Neutrophil (primary cell): ENCODE measurements at regions not wholly inside any gene's neighbourhood (a gene's known extent, or its start where the extent isn't known, plus 50 kb on each side); places are given as distances from the start of the nearest gene placed in this dataset.

Experiments used
- H3K27ac ChIP-seq: fragments of 200-600 bp; sonication (generic); 2 replicates; pipeline ENCODE4 v1.5.1; 2016; ENCODE audit warnings: mild to moderate bottlenecking, moderate library complexity
- H3K27me3 ChIP-seq: fragments of 200-600 bp; sonication (generic); 2 replicates; pipeline ENCODE4 v1.6.0; 2016; ENCODE audit warnings: mild to moderate bottlenecking
- H3K36me3 ChIP-seq: fragments of 200-600 bp; sonication (generic); 2 replicates; pipeline ENCODE4 v1.5.1; 2017
- H3K4me1 ChIP-seq, 2 experiments: fragments of 200-600 bp in 1 of 2; sonication (generic) in 1 of 2; 1 replicate in 1 of 2; 2 replicates in 1 of 2; pipeline versions ENCODE4 v1.5.1 to v1.6.1; 2013 to 2016; ENCODE audit warnings: low read depth in 1 of 2, low read length in 1 of 2, mild to moderate bottlenecking in 1 of 2, moderate library complexity in 1 of 2; ENCODE audit not compliant: control insufficient read depth in 1 of 2, insufficient read depth in 1 of 2
- H3K4me3 ChIP-seq, 2 experiments: fragments of 200-600 bp in 1 of 2; sonication (generic) in 1 of 2; 1 replicate in 1 of 2; 2 replicates in 1 of 2; pipeline ENCODE4 v1.5.1; 2013 to 2016; ENCODE audit warnings: low read depth in 1 of 2, low read length in 1 of 2, mild to moderate bottlenecking in 1 of 2, moderate library complexity in 1 of 2
- H3K9me3 ChIP-seq: fragments of 200-600 bp; sonication (generic); 2 replicates; pipeline ENCODE4 v1.5.1; 2016
- TF ChIP-seq, protein P1 (sequence below): fragments of 200-600 bp; sonication (generic); IDR thresholded peaks from 2 replicates; pipeline ENCODE4 v1.5.1; 2016; ENCODE audit warnings: antibody characterized with exemption

DNA sequence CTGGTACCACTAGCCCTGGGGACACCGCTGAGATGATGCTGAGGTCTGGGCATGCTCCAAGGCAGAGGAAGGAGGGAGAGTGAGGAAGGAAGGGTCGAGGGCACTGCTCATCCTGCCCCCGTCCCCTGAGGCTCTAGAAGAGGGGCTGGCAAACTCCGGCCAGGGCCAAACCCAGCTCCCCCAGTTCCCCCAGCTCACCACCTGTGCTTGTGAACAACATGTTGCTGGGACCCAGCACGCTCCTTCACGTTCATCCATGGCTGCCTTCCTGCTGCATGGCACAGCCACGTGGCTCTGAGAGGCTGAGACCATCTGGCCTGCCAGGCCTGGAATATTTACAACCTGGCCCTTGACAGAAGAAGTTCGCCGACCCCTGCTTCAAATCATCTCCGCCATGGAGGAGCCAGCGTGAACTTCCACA, 81.2 kb downstream of the RBFOX3 start:
- Histone ChIP-seq H3K4me1 (no peaks in the 10 kb centered on the region), H3K27ac (no peak overlapping the region), H3K4me3 (no peak overlapping the region), H3K9me3 (no peaks in the 10 kb centered on the region), H3K36me3 (no peaks in the 10 kb centered on the region), H3K27me3 (peaks cover 38% of the 10 kb centered on the region)
- TF ChIP-seq, protein P1, sequence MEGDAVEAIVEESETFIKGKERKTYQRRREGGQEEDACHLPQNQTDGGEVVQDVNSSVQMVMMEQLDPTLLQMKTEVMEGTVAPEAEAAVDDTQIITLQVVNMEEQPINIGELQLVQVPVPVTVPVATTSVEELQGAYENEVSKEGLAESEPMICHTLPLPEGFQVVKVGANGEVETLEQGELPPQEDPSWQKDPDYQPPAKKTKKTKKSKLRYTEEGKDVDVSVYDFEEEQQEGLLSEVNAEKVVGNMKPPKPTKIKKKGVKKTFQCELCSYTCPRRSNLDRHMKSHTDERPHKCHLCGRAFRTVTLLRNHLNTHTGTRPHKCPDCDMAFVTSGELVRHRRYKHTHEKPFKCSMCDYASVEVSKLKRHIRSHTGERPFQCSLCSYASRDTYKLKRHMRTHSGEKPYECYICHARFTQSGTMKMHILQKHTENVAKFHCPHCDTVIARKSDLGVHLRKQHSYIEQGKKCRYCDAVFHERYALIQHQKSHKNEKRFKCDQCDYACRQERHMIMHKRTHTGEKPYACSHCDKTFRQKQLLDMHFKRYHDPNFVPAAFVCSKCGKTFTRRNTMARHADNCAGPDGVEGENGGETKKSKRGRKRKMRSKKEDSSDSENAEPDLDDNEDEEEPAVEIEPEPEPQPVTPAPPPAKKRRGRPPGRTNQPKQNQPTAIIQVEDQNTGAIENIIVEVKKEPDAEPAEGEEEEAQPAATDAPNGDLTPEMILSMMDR: no peak

DNA sequence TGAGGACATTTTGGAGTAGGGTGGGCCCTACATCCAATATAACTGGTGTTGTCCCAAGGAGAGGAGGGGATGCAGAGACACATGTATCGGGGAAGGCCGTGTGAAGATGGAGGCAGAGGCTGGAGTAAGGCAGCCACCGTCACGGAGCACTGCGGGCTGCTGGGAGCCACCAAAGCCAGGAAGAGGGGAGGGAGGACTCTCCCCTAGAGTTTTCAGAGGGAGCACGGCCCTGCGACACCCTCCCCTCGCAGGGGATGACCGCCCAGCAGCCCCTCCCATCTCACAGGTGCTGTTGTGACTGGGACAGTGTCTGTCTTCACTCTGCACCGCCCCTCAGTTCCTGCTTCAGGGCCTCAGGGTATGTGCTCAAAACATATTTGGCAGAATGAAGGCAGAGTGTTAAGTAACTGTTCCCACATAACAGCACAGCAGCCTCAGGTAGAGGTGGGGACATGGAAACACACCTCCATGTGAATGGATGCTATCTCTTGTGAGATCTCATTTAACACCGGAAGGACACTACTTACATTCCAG, 82.2 kb downstream of the RBFOX3 start:
- peaks cover 48% of the 10 kb centered on the region for H3K27me3 ChIP-seq
- H3K36me3 ChIP-seq: no peaks in the 10 kb centered on the region

DNA sequence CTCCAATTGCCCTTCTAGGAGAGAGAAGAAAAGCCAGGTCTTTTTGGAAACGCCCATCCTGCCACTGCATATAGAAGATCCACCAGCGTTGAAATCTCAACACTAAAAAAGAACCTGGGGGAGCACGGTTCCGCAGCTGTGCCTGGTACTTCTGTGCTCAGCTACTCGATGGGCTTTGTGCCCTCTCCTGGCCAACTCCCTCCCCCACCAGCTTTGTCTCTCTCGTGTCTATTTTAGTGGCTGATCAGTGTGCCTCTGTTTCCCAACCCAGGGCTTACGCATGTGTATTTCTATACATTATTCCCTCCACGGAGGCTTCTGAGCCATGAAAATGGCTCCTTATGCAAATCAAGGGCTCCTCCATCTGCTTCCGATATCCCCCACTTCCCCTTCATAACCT, 83.5 kb downstream of the RBFOX3 start:
- Histone ChIP-seq H3K4me1 (no peaks in the 10 kb centered on the region), H3K36me3 (no peaks in the 10 kb centered on the region), H3K4me3 (no peak overlapping the region), H3K27ac (no peak overlapping the region), H3K27me3 (peaks cover 54% of the 10 kb centered on the region), H3K9me3 (no peaks in the 10 kb centered on the region)
- TF ChIP-seq, protein P1: no peak

More for the DNA sequence above, 82.2 kb downstream of the RBFOX3 start:
- Histone ChIP-seq H3K4me1 (no peaks in the 10 kb centered on the region), H3K9me3 (no peaks in the 10 kb centered on the region), H3K27ac (no peak overlapping the region), H3K4me3 (no peak overlapping the region)
- TF ChIP-seq, protein P1: no peak

DNA sequence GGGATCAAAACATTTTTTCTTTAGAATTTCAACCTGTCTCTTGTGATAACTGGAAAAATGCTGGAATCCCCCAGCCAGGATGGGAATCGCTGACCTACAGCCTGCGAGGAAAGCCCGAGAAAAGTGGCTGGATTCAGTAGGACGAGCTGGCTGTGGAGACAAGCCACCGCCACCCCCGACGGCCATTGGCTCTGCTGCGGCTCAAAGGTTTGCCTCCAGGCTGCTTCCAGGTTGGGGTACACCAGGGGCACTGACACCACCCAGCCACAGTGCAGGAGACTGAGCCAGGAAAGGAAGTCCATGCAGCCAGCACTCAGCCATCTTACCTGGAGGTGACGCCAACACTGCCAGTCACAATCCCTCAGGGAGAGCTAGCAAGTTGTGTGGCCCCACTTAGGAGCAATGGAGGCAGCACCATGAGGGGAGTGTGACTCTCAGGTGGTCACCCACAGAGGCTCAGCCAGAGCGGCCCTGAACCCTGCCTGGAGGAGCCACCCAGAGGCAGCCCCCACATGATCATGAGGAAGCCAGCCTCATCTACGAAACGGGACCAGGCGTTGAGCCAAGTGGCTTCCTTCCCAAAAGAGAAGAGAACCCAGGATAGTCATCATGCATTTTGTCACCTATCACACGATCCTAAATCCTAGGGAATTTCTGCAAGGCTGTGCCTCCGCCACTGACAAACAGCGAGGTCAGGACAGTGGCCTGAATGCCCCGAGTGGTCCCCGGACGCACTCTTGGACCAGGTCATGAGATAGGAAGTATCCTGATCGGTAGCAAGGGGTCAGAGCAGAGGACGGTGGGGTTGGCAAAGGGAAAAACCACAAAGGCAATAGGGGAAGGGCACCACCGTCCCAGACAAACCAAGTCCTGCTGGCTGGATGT, 84.8 kb downstream of the RBFOX3 start:
- Histone ChIP-seq H3K27me3 (peaks cover 59% of the 10 kb centered on the region), H3K4me3 (no peak overlapping the region), H3K36me3 (no peaks in the 10 kb centered on the region), H3K9me3 (no peaks in the 10 kb centered on the region), H3K4me1 (no peaks in the 10 kb centered on the region), H3K27ac (no peak overlapping the region)
- TF ChIP-seq, protein P1: no peak

DNA sequence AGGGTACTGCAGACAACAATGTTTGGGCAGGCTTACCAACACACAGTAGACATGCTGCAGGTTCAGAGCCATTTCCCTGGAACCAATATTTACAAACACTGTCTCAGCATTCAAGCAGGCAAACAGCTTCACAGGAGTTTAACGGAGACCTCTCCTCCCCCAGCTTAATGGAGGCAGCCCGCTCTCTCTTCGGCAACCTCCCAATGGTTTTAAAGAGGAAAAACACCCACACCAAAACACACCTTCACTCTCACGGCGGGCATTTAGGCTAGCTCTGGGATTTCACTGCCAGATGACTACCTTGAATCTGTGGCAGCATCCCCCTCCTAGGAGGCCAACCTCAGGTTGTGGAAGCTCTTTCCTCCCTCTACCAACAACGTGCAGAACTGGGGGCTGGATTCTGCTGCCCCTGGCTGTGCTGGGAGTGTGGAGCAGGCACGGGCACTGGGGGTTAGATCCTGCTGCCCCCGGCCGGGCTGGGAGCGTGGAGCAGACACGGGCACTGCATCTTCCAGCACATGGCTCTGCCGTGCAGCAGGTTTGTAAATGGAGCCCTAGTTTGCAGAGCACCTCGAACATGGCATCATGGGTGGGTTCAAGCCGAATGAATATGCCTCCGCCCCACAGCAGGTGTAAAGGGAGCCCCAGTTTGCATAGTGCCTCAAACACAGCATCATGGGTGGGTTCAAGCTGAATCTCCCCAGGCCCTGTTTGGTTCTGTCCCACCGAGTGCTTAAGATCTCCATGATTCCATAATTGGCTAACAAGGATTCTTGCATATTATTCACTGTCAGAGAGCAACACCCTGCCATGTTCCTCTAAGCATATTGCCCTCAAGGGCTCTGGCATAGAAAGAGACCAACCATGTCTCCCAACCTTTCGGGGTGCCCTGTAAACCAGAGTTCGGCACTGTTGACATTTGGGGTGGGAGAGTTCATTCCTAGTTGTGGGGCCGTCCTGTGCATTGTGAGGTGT, 86.4 kb downstream of the RBFOX3 start:
- Histone ChIP-seq H3K27ac (no peak overlapping the region), H3K27me3 (peaks cover 74% of the 10 kb centered on the region), H3K36me3 (no peaks in the 10 kb centered on the region), H3K4me1 (no peaks in the 10 kb centered on the region), H3K4me3 (no peak overlapping the region), H3K9me3 (no peaks in the 10 kb centered on the region)
- TF ChIP-seq, protein P1: no peak
